ENCODE measurements at regions not wholly inside any gene's neighbourhood (a gene's known extent, or its start where the extent isn't known, plus 50 kb on each side); places are given as distances from the start of the nearest gene placed in this dataset.
"Not testable (repeated sequence)": the region's sequence is repeated elsewhere in the genome, so short reads cannot be mapped to it uniquely, and the experiment has no call there.

DNA sequence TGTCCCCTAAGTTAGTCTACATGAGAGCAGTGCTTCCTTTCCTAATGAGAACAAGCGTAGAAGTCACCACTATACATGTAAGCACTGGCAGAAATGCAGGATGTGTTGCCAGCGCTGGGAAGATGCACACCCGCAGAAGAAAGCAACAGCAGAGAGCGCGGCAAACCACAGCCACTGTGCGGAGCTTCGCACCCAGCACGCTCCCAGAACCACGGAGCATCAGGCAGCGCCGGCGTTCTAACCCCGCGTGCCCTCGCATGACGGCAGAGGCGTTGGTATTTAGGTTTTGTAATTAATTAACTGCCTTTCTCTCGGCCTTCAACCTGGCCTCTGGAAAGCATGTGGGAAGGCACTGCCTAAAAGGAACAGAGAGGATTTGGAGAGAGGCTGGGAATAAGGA lies 69.1 kb downstream of the OLIG1 start:
- DNase-seq (ENCODE audit: insufficient read length, low spot score), result no peak
- TF ChIP-seq, protein P1, sequence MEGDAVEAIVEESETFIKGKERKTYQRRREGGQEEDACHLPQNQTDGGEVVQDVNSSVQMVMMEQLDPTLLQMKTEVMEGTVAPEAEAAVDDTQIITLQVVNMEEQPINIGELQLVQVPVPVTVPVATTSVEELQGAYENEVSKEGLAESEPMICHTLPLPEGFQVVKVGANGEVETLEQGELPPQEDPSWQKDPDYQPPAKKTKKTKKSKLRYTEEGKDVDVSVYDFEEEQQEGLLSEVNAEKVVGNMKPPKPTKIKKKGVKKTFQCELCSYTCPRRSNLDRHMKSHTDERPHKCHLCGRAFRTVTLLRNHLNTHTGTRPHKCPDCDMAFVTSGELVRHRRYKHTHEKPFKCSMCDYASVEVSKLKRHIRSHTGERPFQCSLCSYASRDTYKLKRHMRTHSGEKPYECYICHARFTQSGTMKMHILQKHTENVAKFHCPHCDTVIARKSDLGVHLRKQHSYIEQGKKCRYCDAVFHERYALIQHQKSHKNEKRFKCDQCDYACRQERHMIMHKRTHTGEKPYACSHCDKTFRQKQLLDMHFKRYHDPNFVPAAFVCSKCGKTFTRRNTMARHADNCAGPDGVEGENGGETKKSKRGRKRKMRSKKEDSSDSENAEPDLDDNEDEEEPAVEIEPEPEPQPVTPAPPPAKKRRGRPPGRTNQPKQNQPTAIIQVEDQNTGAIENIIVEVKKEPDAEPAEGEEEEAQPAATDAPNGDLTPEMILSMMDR (IDR thresholded peaks at IDR 0.05; ENCODE audit: insufficient read depth, missing control alignments), result no peak
- no peak for FAIRE-seq

DNA sequence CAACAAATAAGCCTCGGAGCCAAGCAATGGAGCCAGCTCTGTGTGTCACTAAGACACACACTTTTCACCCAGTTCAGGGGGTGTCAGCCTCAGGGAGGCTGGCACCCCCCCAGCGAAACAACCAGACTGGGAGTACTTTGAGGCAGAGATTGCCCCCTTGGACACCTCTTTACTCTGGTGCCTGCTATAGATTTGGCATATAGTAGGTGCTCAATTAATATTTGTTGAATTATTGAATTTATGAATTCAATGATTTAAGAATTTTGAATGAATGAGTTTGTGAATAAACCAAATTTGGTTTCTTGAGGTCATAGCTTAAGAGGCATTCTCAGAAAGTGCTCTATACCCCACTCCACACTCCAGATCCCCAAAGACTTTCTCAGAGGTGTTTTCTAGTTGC lies 70.3 kb downstream of the OLIG1 start:
- TF ChIP-seq, protein P1 (IDR thresholded peaks at IDR 0.05; ENCODE audit: insufficient read depth, missing control alignments), result no peak
- no peak for FAIRE-seq
- DNase-seq (ENCODE audit: insufficient read length, low spot score), result no peak

DNA sequence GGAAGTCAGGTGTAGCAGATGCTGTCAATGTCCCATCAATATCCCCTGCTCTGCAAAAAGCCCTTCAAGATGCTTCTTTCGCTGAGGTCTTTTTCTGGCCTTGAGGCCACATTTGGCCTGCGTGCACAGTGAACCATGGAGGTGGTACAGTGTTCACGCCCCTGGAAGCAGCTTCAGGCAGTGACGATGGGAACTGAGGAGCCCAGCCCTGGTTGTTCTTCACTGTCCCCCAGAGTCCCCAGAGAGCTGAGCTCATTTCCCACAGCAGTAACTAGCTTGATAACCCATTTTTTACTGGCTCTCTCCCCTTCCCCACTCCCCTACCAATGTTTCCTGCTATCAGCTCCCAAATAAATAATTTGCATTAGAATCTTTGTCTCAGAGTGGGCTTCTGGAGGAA lies 76.5 kb downstream of the OLIG1 start:
- DNase-seq (ENCODE audit: insufficient read length, low spot score) (no peak), FAIRE-seq (no peak)
- TF ChIP-seq, protein P1 (IDR thresholded peaks at IDR 0.05; ENCODE audit: insufficient read depth, missing control alignments), result no peak

DNA sequence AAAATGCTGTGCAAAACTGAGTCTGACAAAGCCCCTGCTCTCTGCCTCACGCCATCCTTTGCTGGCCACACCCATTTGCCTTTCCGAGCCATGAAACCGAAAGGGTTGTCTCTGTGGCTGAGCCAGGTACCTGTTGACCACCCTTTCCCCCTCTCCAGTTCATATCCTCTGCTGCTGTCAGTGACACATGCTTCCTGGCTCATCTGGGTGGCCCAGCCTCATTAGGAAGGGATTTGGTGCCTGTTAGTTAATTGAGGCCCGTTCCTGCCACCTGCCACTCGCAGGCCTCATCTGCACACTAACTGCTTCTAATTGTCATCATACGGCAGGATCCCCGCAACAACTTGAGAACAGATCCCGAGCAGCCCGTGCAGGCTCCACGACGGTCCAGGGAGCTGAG lies 79.2 kb downstream of the OLIG1 start:
- TF ChIP-seq, protein P1 (IDR thresholded peaks at IDR 0.05; ENCODE audit: insufficient read depth, missing control alignments), result no peak
- DNase-seq (ENCODE audit: insufficient read length, low spot score), result peak; percentile 58
- peak; percentile 41 for FAIRE-seq

DNA sequence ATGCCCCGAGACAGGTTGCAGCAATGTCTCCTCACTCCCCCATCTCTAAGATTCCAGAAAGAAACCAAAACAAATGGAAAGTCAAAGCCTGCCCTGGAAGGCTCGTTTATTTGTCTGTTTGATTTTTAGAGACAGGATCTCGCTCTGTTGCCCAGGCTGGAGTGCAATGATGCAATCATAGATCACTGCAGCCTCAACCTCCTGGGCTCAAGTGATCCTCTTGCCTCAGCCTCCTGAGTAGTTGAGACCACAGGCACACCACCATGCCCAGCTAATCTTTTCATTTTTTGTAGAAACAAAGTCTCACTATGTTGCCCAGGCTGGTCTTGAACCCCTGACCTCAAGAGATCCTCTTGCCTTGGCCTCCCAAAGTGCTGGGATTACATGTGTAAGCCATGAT lies 78.8 kb upstream of the IFNAR2 start:
- not testable (repeated sequence) for DNase-seq (ENCODE audit: insufficient read length, low spot score); FAIRE-seq

DNA sequence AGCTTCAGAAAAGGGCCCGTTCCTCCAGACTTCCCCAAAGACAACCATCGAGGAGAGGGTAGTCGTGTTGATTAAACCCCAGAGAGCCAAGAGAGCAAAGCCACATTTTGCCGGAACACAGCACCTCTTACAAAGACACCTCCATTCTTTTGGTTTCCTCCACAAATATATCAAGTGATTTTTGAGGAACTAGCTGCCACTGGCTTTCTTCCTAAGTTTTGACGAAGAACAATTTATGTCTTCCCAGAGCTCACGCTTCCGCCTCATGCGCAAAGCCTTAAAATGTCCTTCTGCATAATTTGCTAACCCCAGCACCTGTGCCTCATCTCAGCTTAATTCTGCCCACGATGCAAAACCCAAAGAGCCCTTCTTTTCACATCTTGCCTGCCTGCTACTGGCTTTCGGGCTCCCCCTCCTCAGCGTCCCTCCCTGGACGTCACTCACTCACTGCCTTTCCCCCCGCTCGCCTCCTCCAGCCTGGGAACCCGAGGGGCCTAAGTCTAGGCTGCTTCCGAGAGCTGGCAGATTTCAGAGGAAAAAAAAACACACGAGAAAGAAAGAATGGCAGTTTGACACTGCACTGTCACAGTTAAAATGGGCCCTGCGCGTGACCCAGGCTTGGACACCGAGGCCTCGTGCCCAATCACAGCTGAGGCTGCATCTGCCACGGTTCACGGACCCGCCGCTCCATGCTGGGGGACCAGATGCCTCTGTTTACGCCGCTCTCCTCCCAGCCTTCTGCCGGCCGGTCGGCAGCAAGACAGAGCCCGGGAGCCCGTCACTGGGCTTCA lies 77.6 kb upstream of the IFNAR2 start:
- DNase-seq (ENCODE audit: insufficient read length, low spot score) (no peak), FAIRE-seq (no peak)
- TF ChIP-seq, protein P1 (IDR thresholded peaks at IDR 0.05; ENCODE audit: insufficient read depth, missing control alignments), result no peak

DNA sequence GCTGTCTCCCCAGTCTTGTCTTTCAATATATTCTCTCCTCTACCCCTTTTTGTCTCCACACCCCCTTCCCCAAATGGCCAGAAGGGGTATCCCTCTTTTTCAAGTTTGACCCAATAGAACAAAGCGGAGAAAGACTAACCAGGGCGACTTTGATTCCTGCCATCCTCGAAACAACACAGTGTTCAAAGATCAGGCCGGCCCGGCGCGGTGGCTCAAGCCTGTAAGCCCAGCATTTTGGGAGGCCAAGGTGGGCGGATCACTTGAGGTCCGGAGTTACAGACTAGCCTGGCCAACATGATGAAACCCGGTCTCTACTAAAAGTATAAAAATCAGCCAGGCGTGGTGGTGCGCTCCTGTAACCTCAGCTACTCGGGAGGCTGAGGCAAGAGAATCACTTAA lies 77.0 kb upstream of the IFNAR2 start:
- TF ChIP-seq, protein P1 (IDR thresholded peaks at IDR 0.05; ENCODE audit: insufficient read depth, missing control alignments), result no peak
- DNase-seq (ENCODE audit: insufficient read length, low spot score), result no peak
- FAIRE-seq, result no peak
